ENCODE measurements at regions not wholly inside any gene's neighbourhood (a gene's known extent, or its start where the extent isn't known, plus 50 kb on each side); places are given as distances from the start of the nearest gene placed in this dataset.

GRCh38 chr12:25745281-25745680 is 192.2 kb upstream of the LMNTD1 start:
- Histone ChIP-seq H3K36me3 (replicated peaks; ENCODE audit: insufficient read depth, low read length) (no peaks in the 10 kb centered on the region), H3K9me2 (replicated peaks; ENCODE audit: insufficient read depth, low read length) (0 out of 2 replicates have a peak, but pooled peaks cover 3% of the 10 kb centered on the region), H3K27ac (ENCODE audit: low read length) (no peak overlapping the region), H3K4me1 (ENCODE audit: low read length) (no peaks in the 10 kb centered on the region), H3K4me3 (ENCODE audit: low read length) (no peak overlapping the region), H4K20me1 (ENCODE audit: insufficient read depth, low read length) (no peaks in the 10 kb centered on the region), H3K4me2 (ENCODE audit: low read depth, low read length) (no peak overlapping the region), H2AFZ (ENCODE audit: low read length) (no peak overlapping the region), H3K9ac (ENCODE audit: low read length) (no peak overlapping the region), H3K27me3 (replicated peaks; ENCODE audit: insufficient read depth, low read length) (no peaks in the 10 kb centered on the region), H3F3A (ENCODE audit: insufficient read depth, low read length) (no peaks in the 10 kb centered on the region), H3K9me3 (replicated peaks; ENCODE audit: insufficient read depth, low read length) (no peaks in the 10 kb centered on the region), H3K79me2 (ENCODE audit: low read length) (no peaks in the 10 kb centered on the region)
- no peak for DNase-seq
- TF ChIP-seq EZH2 (optimal IDR thresholded peaks at IDR 0.05; ENCODE audit: low read depth, low read length) = no peak
- no peak for TF ChIP-seq EZH2phosphoT487 (IDR thresholded peaks at IDR 0.05; ENCODE audit: low read length)
- TF ChIP-seq, protein P1, sequence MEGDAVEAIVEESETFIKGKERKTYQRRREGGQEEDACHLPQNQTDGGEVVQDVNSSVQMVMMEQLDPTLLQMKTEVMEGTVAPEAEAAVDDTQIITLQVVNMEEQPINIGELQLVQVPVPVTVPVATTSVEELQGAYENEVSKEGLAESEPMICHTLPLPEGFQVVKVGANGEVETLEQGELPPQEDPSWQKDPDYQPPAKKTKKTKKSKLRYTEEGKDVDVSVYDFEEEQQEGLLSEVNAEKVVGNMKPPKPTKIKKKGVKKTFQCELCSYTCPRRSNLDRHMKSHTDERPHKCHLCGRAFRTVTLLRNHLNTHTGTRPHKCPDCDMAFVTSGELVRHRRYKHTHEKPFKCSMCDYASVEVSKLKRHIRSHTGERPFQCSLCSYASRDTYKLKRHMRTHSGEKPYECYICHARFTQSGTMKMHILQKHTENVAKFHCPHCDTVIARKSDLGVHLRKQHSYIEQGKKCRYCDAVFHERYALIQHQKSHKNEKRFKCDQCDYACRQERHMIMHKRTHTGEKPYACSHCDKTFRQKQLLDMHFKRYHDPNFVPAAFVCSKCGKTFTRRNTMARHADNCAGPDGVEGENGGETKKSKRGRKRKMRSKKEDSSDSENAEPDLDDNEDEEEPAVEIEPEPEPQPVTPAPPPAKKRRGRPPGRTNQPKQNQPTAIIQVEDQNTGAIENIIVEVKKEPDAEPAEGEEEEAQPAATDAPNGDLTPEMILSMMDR (IDR thresholded peaks at IDR 0.05; ENCODE audit: low read length) = no peak

- Histone ChIP-seq H3K9me2 (replicated peaks; ENCODE audit: insufficient read depth, low read length) (0 out of 2 replicates have a peak, but pooled peaks cover 3% of the 10 kb centered on the region), H3K4me2 (ENCODE audit: low read depth, low read length) (no peak overlapping the region)
These were observed 193.0 kb upstream of the LMNTD1 start for GRCh38 chr12:25746131-25746530.

DNA sequence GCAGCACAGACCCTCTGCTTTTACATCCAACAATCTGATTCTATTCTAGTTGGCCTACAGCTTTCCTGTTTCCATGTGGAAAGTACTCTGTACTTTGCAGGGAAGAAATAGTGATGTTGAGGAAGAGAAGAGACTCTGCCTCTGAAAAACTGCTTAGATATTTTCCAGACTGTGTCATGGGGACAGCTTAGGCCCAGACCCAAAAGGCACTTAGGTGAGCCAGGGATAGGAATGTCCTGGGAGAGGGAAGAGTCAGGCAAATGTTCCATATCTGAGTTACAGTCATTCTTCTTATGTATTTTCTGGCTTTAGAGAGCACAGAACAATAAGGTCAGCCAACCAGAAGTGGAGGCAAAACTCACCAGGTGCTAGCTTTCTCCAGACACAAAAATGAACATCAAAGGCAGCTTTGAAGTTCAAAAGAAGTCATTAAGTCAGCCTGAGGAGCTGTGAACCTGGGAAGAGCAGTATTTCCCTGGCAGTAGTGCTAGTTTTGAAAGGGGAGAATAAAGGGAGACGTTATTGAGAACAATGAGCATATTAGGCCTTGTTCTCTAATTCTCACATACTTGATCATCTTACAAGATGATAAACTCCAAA is 199.7 kb upstream of the LMNTD1 start:
- Histone ChIP-seq H3K4me3 (ENCODE audit: low read length) (no peak overlapping the region), H3K79me2 (ENCODE audit: low read length) (no peaks in the 10 kb centered on the region), H3K27ac (ENCODE audit: low read length) (no peak overlapping the region), H2AFZ (ENCODE audit: low read length) (no peak overlapping the region), H3K9me3 (replicated peaks; ENCODE audit: insufficient read depth, low read length) (no peaks in the 10 kb centered on the region), H3K9me2 (replicated peaks; ENCODE audit: insufficient read depth, low read length) (0 out of 2 replicates have a peak, but pooled peaks cover 3% of the 10 kb centered on the region), H4K20me1 (ENCODE audit: insufficient read depth, low read length) (no peaks in the 10 kb centered on the region), H3K9ac (ENCODE audit: low read length) (no peak overlapping the region), H3K4me2 (ENCODE audit: low read depth, low read length) (no peak overlapping the region), H3K27me3 (replicated peaks; ENCODE audit: insufficient read depth, low read length) (no peaks in the 10 kb centered on the region), H3K36me3 (replicated peaks; ENCODE audit: insufficient read depth, low read length) (no peaks in the 10 kb centered on the region), H3K4me1 (ENCODE audit: low read length) (no peaks in the 10 kb centered on the region), H3F3A (ENCODE audit: insufficient read depth, low read length) (no peaks in the 10 kb centered on the region)
- DNase-seq = no peak
- TF ChIP-seq EZH2phosphoT487 (IDR thresholded peaks at IDR 0.05; ENCODE audit: low read length) = no peak
- TF ChIP-seq, protein P1 (IDR thresholded peaks at IDR 0.05; ENCODE audit: low read length) = no peak
- TF ChIP-seq EZH2 (optimal IDR thresholded peaks at IDR 0.05; ENCODE audit: low read depth, low read length) = no peak

More at GRCh38 chr12:25746131-25746530, 193.0 kb upstream of the LMNTD1 start:
- no peaks in the 10 kb centered on the region for H3K9me3 ChIP-seq (replicated peaks; ENCODE audit: insufficient read depth, low read length)
- H3K36me3 ChIP-seq (replicated peaks; ENCODE audit: insufficient read depth, low read length) = no peaks in the 10 kb centered on the region
- no peaks in the 10 kb centered on the region for H4K20me1 ChIP-seq (ENCODE audit: insufficient read depth, low read length)
- H3K9ac ChIP-seq (ENCODE audit: low read length) = no peak overlapping the region
- no peaks in the 10 kb centered on the region for H3F3A ChIP-seq (ENCODE audit: insufficient read depth, low read length)
- H3K27ac ChIP-seq (ENCODE audit: low read length) = no peak overlapping the region
- H2AFZ ChIP-seq (ENCODE audit: low read length) = no peak overlapping the region
- no peak for TF ChIP-seq EZH2 (optimal IDR thresholded peaks at IDR 0.05; ENCODE audit: low read depth, low read length)
- TF ChIP-seq, protein P1 (IDR thresholded peaks at IDR 0.05; ENCODE audit: low read length) = no peak
- TF ChIP-seq EZH2phosphoT487 (IDR thresholded peaks at IDR 0.05; ENCODE audit: low read length) = no peak
- no peaks in the 10 kb centered on the region for H3K27me3 ChIP-seq (replicated peaks; ENCODE audit: insufficient read depth, low read length)
- DNase-seq = no peak
- H3K4me3 ChIP-seq (ENCODE audit: low read length) = no peak overlapping the region
- no peaks in the 10 kb centered on the region for H3K79me2 ChIP-seq (ENCODE audit: low read length)
- H3K4me1 ChIP-seq (ENCODE audit: low read length) = no peaks in the 10 kb centered on the region

Measured in MM.1S (cell line).